ACC112 (cell line): ENCODE measurements at regions not wholly inside any gene's neighbourhood (a gene's known extent, or its start where the extent isn't known, plus 50 kb on each side); places are given as distances from the start of the nearest gene placed in this dataset.
"Not testable (repeated sequence)": the region's sequence is repeated elsewhere in the genome, so short reads cannot be mapped to it uniquely, and the experiment has no call there.

Experiments used
- H2AFZ ChIP-seq: fragments of 200-600 bp; sonication (generic); one replicate; pipeline ENCODE4 v1.6.0; 2017; ENCODE audit warnings: antibody characterized with exemption, low read length; ENCODE audit not compliant: unreplicated experiment
- H3K27ac ChIP-seq: fragments of 200-600 bp; sonication (generic); 2 replicates; pipeline ENCODE4 v1.5.1; 2014; ENCODE audit warnings: low read depth, mild to moderate bottlenecking, antibody characterized with exemption, low read length, moderate library complexity
- H3K27me3 ChIP-seq: fragments of 200-600 bp; sonication (generic); 2 replicates; pipeline ENCODE4 v1.6.1; 2014; ENCODE audit warnings: mild to moderate bottlenecking, antibody characterized with exemption, low read length, moderate library complexity, mixed read lengths; ENCODE audit not compliant: insufficient read depth
- H3K36me3 ChIP-seq: fragments of 200-600 bp; sonication (generic); 2 replicates; pipeline ENCODE4 v1.6.1; 2016; ENCODE audit warnings: mild to moderate bottlenecking, antibody characterized with exemption, low read length, moderate library complexity, mixed read lengths; ENCODE audit not compliant: insufficient read depth
- H3K4me1 ChIP-seq: fragments of 200-600 bp; sonication (generic); one replicate; pipeline ENCODE4 v1.6.1; 2016; ENCODE audit warnings: low read length, mixed read lengths; ENCODE audit not compliant: insufficient read depth, unreplicated experiment, control insufficient read depth
- H3K4me3 ChIP-seq: fragments of 200-600 bp; sonication (generic); 2 replicates; pipeline ENCODE4 v1.5.1; 2014; ENCODE audit warnings: mild to moderate bottlenecking, low read depth, low read length
- H3K79me2 ChIP-seq: fragments of 200-600 bp; sonication (generic); one replicate; pipeline ENCODE4 v1.6.0; 2016; ENCODE audit warnings: low read length; ENCODE audit not compliant: control insufficient read depth, unreplicated experiment, insufficient read depth

DNA sequence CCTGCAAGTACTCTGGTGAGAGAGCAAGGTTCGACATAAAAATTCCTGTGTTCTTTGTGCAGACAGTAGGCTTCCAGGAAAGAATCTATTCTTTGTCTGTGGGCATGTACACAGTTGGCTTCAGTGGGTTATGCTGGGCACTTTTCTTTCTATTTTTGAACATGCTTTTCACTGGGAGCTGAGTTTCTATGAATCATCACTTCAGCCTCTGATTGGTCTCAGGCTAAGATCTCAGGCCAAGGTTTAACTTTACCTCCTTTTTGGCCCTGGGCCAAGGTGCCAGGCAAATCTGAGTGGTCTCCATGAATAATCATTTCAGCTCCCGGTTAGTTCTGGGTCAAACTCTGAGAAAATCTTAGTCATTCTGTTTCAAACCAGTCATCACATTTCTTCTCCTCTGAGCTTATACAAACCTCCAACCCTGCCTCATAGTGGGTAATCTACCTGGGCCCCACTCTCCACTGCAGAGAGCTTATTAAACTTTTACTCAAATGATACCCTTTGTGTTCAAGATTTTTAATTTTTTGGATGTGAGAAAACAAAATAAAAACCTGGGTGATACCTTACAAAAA, 158.8 kb downstream of the RBMY1D start:
- H3K4me3 ChIP-seq, H3K27ac ChIP-seq, H3K4me1 ChIP-seq, H2AFZ ChIP-seq, H3K79me2 ChIP-seq, H3K27me3 ChIP-seq, H3K36me3 ChIP-seq: not testable (repeated sequence)

- H3K36me3 ChIP-seq, H3K27me3 ChIP-seq, H3K4me3 ChIP-seq, H3K79me2 ChIP-seq, H3K27ac ChIP-seq, H2AFZ ChIP-seq, H3K4me1 ChIP-seq: not testable (repeated sequence)
These were observed 149.3 kb downstream of the RBMY1D start for GRCh38 chrY:21744998-21745397.

DNA sequence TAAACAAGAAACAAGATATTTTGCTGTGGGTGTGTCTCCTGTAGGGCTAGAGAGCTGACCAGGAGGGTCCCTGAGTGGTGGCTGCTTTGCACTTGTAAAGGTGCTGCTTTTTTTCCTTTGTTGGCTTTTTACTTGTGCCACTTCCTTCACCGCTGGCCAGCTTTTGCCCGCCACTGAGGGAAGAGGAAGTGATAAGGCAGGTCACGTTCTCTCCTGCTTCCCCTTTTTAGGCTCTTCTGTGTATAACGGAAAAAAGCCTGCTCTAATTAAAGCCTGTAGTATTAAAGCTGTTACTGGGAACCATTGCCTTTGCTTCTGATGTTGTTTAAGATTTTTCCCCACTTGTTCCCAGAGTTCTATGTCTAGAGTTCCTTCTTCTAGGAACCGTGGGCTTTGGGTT, 134.1 kb downstream of the RBMY1D start:
- H3K27ac ChIP-seq, H3K4me3 ChIP-seq, H3K36me3 ChIP-seq, H2AFZ ChIP-seq, H3K79me2 ChIP-seq, H3K27me3 ChIP-seq, H3K4me1 ChIP-seq: not testable (repeated sequence)

- H3K27ac ChIP-seq, H3K79me2 ChIP-seq, H3K36me3 ChIP-seq: not testable (repeated sequence)
These were observed 126.5 kb downstream of the RBMY1D start for GRCh38 chrY:21767824-21768223.

GRCh38 chrY:21782174-21782860, 112.0 kb downstream of the RBMY1D start:
- not testable (repeated sequence) for H2AFZ ChIP-seq, H3K79me2 ChIP-seq, H3K4me3 ChIP-seq, H3K36me3 ChIP-seq, H3K27ac ChIP-seq, H3K27me3 ChIP-seq, H3K4me1 ChIP-seq

More at GRCh38 chrY:21767824-21768223, 126.5 kb downstream of the RBMY1D start:
- not testable (repeated sequence) for H3K27me3 ChIP-seq, H3K4me3 ChIP-seq, H2AFZ ChIP-seq, H3K4me1 ChIP-seq

- H3K36me3 ChIP-seq = no peaks in the 10 kb centered on the region
- H3K4me1 ChIP-seq = no peaks in the 10 kb centered on the region
- no peak overlapping the region for H2AFZ ChIP-seq
- H3K79me2 ChIP-seq = no peaks in the 10 kb centered on the region
- no peaks in the 10 kb centered on the region for H3K27me3 ChIP-seq
- no peak overlapping the region for H3K27ac ChIP-seq
- H3K4me3 ChIP-seq = no peak overlapping the region
These were observed 80.7 kb downstream of the RBMY1D start for GRCh38 chrY:21813484-21814233.

GRCh38 chrY:21814491-21814890, 79.8 kb downstream of the RBMY1D start:
- no peaks in the 10 kb centered on the region for H3K27me3 ChIP-seq
- no peak overlapping the region for H3K27ac ChIP-seq
- no peak overlapping the region for H2AFZ ChIP-seq
- H3K4me1 ChIP-seq = no peaks in the 10 kb centered on the region
- no peaks in the 10 kb centered on the region for H3K36me3 ChIP-seq
- H3K4me3 ChIP-seq = no peak overlapping the region
- no peaks in the 10 kb centered on the region for H3K79me2 ChIP-seq

DNA sequence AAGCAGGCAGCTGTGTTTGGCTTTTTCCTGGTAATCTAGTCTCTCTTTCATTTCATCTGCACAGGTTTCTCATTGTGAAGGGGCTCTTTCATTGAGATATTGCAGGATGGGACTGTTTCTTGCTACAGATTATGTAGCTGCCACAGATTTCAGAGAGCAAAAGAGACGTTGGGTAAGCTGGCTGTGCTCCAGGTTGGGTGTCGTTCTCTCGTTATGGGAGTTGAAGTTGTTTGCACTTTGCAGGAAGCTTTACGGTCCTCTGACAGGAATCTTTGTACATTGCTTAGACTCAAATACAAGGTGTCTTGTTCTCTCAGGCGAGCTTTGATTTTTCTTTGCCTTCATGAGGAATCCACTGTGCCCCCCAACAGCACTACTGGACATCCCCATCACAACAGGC, 72.4 kb downstream of the RBMY1D start:
- no peak overlapping the region for H3K27ac ChIP-seq
- H2AFZ ChIP-seq = no peak overlapping the region
- H3K36me3 ChIP-seq = no peaks in the 10 kb centered on the region
- no peaks in the 10 kb centered on the region for H3K27me3 ChIP-seq
- H3K79me2 ChIP-seq = no peaks in the 10 kb centered on the region
- H3K4me3 ChIP-seq = no peak overlapping the region
- H3K4me1 ChIP-seq = no peaks in the 10 kb centered on the region

- no peak overlapping the region for H3K4me3 ChIP-seq
- H2AFZ ChIP-seq = no peak overlapping the region
- no peaks in the 10 kb centered on the region for H3K4me1 ChIP-seq
- no peaks in the 10 kb centered on the region for H3K27me3 ChIP-seq
- H3K36me3 ChIP-seq = no peaks in the 10 kb centered on the region
- no peak overlapping the region for H3K27ac ChIP-seq
- no peaks in the 10 kb centered on the region for H3K79me2 ChIP-seq
These were observed 66.7 kb downstream of the RBMY1D start for GRCh38 chrY:21827593-21827992.
